PC-9 (cell line): ENCODE measurements at regions not wholly inside any gene's neighbourhood (a gene's known extent, or its start where the extent isn't known, plus 50 kb on each side); places are given as distances from the start of the nearest gene placed in this dataset.
"Not testable (repeated sequence)": the region's sequence is repeated elsewhere in the genome, so short reads cannot be mapped to it uniquely, and the experiment has no call there.

ENCODE experiments used
- BruUV-seq: library from RNA; stranded (reverse); fragments of 400-500 nt; replicated peaks from 2 replicates; lab custom pipeline; 2021; lab: Mats Ljungman, UMichigan
- CTCF ChIA-PET: fragments of 300-600 bp; sonication (Branson Sonifier 250); formaldehyde crosslinking; loops from one replicate; lab custom pipeline; 2022; ENCODE audit warnings: antibody characterized with exemption; lab: Charles Lee
- POLR2A ChIA-PET: fragments of 300-600 bp; sonication (Branson Sonifier 250); formaldehyde crosslinking; loops from one replicate; lab custom pipeline; 2022; ENCODE audit warnings: antibody characterized with exemption; ENCODE audit not compliant: unreplicated experiment; lab: Charles Lee
- DNase-seq, 2 experiments: peaks; one replicate each; pipeline versions ENCODE4 v3.0.0 to v3.0.0-alpha.2; 2015 to 2022; ENCODE audit warnings: mixed read lengths in 1 of 2
- H2AFZ ChIP-seq: fragments of 200-600 bp; sonication (generic); 2 replicates; pipeline ENCODE4 v1.8.1; 2017; ENCODE audit warnings: antibody characterized with exemption
- H3F3A ChIP-seq: fragments of 200-600 bp; sonication (generic); 2 replicates; pipeline ENCODE4 v1.8.1; 2017; ENCODE audit warnings: antibody characterized with exemption, mild to moderate bottlenecking, low read depth; ENCODE audit not compliant: insufficient read depth
- H3K27ac ChIP-seq: fragments of 200-600 bp; sonication (generic); 2 replicates; pipeline ENCODE4 v1.6.1; 2016; ENCODE audit warnings: mixed run types
- H3K27me3 ChIP-seq: fragments of 200-600 bp; sonication (generic); 2 replicates; pipeline ENCODE4 v1.6.1; 2016; ENCODE audit warnings: low read depth, mixed run types; ENCODE audit not compliant: insufficient read depth
- H3K36me3 ChIP-seq: fragments of 200-600 bp; sonication (generic); 2 replicates; pipeline ENCODE4 v1.6.1; 2016; ENCODE audit warnings: low read depth, mixed run types
- H3K4me1 ChIP-seq: fragments of 200-600 bp; sonication (generic); replicated peaks from 2 replicates; pipeline ENCODE4 v1.6.1; 2016; ENCODE audit warnings: mixed run types; ENCODE audit not compliant: insufficient read depth
- H3K4me2 ChIP-seq: fragments of 200-600 bp; sonication (generic); 2 replicates; pipeline ENCODE4 v1.6.1; 2017; ENCODE audit warnings: mixed run types
- H3K4me3 ChIP-seq: fragments of 200-600 bp; sonication (generic); 2 replicates; pipeline ENCODE4 v1.6.1; 2016; ENCODE audit warnings: mixed run types
- H3K79me2 ChIP-seq: fragments of 200-600 bp; sonication (generic); 2 replicates; pipeline ENCODE4 v1.6.1; 2017; ENCODE audit warnings: low read depth, mixed run types
- H3K9me2 ChIP-seq: fragments of 200-600 bp; sonication (generic); 2 replicates; pipeline ENCODE4 v1.8.1; 2017; ENCODE audit warnings: mild to moderate bottlenecking; ENCODE audit not compliant: insufficient read depth
- H3K9me3 ChIP-seq: fragments of 200-600 bp; sonication (generic); 2 replicates; pipeline ENCODE4 v1.8.1; 2016; ENCODE audit warnings: low read depth; ENCODE audit not compliant: insufficient read depth
- H4K20me1 ChIP-seq: fragments of 200-600 bp; sonication (generic); 2 replicates; pipeline ENCODE4 v1.8.1; 2017; ENCODE audit not compliant: insufficient read depth
- intact Hi-C: fragments of 100-400 bp; cut with micrococcal nuclease; formaldehyde crosslinking; loops from one replicate; pipeline ENCODE4 v1.10.0; 2022; ENCODE audit not compliant: unreplicated experiment
- TF ChIP-seq, protein P1 (sequence below): fragments of 200-600 bp; sonication (generic); conservative IDR thresholded peaks from 2 replicates; pipeline ENCODE4 v1.6.1; 2017; ENCODE audit warnings: mixed run types, antibody characterized with exemption, mild to moderate bottlenecking, moderate library complexity

DNA sequence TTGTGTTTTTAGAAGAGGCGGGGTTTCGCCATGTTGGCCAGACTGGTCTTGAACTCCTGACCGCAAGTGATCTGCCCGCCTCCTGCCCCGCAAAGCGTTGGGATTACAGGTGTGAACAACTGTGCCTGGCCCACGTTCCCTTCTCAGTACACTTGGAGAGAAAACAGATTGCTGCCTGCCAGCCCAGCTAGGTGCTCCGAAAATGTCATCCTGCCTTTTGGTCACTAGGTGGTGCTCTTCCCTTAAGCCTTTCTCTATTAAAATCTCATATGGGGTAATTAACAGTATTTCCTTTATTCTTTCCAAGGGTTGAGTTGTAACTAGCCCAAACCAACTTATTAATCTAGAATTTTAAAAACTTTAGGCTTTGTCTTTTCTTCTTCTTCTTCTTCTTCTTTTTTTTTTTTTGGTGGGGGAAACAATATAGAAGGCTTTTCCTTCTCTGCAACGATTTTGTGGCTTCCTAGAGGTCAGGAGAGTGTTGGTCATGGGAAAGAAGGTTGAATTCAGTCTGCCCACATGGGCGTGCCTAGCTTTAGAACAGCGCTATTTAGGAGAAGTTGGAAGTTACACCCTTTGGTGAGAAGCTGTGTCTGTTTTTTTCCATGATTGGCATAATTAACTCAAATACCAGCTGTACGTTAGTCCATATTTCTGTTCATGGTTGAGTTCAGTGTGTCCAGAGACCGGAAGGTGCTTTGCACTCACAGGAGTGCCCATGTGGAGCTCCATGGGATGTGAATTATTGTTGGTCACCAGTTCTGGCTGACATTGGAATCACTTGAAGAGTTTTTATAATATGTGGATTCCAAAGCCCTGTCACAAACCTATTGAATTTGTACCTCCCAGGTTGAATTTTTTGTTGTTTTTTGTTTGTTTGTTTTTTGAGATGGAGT, 110.1 kb downstream of the LAT start:
- H2AFZ ChIP-seq, H3F3A ChIP-seq, H4K20me1 ChIP-seq, H3K4me1 ChIP-seq, H3K27ac ChIP-seq, POLR2A ChIA-PET, intact Hi-C loops, H3K27me3 ChIP-seq, H3K9me3 ChIP-seq, H3K4me3 ChIP-seq, BruUV-seq, H3K36me3 ChIP-seq, H3K79me2 ChIP-seq, DNase-seq, CTCF ChIA-PET, H3K4me2 ChIP-seq, H3K9me2 ChIP-seq: not testable (repeated sequence)
- TF ChIP-seq, protein P1, sequence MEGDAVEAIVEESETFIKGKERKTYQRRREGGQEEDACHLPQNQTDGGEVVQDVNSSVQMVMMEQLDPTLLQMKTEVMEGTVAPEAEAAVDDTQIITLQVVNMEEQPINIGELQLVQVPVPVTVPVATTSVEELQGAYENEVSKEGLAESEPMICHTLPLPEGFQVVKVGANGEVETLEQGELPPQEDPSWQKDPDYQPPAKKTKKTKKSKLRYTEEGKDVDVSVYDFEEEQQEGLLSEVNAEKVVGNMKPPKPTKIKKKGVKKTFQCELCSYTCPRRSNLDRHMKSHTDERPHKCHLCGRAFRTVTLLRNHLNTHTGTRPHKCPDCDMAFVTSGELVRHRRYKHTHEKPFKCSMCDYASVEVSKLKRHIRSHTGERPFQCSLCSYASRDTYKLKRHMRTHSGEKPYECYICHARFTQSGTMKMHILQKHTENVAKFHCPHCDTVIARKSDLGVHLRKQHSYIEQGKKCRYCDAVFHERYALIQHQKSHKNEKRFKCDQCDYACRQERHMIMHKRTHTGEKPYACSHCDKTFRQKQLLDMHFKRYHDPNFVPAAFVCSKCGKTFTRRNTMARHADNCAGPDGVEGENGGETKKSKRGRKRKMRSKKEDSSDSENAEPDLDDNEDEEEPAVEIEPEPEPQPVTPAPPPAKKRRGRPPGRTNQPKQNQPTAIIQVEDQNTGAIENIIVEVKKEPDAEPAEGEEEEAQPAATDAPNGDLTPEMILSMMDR: peak; percentile 54

DNA sequence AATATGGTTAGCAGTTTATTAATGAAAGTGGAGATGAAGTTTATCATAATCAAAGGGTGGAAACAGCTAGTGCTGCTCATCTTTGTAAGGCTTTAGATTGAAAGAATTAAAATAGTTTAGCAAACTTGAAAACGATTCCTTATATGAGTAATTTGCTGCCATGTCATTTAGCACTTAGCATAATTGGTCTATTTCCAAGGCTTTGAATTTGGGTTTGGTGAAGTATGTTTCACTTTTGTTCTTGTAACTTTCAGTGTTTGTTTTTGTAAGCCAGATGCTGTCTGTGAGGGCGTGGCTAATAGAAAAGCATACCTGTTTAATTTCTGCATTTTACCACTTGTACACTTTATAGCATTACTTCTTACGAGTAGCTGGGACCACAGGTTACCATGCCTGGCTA, 109.5 kb downstream of the LAT start:
- H3K4me1 ChIP-seq, H3K4me3 ChIP-seq, BruUV-seq, POLR2A ChIA-PET, intact Hi-C loops, H3K36me3 ChIP-seq, H3K79me2 ChIP-seq, H3K27ac ChIP-seq, H3K27me3 ChIP-seq, H3K9me2 ChIP-seq, H3K4me2 ChIP-seq, DNase-seq, H3F3A ChIP-seq, H2AFZ ChIP-seq, CTCF ChIA-PET, H3K9me3 ChIP-seq, H4K20me1 ChIP-seq: not testable (repeated sequence)

DNA sequence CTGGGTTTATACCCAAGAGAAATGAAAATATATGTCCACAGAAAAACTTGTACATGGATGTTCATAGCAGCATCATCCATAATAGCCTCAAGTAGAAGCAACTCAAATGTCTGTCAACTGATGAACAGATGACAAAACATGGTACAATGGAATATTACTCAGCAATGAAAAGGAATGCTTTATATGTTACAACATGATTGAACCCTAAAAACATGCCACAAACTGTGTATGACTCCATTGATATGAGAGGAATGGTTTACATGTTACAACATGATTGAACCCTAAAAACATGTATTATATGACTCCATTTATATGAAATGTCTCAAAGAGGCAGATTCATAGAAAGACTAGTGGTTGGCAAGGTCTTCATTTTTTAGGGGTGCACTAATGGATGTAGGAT, 104.8 kb downstream of the LAT start:
- H3K36me3 ChIP-seq, H3K4me1 ChIP-seq, H3K9me3 ChIP-seq, BruUV-seq, DNase-seq, H3K4me3 ChIP-seq, H3K4me2 ChIP-seq, H3K9me2 ChIP-seq, H3K27me3 ChIP-seq, H3K79me2 ChIP-seq, CTCF ChIA-PET, intact Hi-C loops, POLR2A ChIA-PET, H2AFZ ChIP-seq, H4K20me1 ChIP-seq, H3K27ac ChIP-seq, H3F3A ChIP-seq: not testable (repeated sequence)

DNA sequence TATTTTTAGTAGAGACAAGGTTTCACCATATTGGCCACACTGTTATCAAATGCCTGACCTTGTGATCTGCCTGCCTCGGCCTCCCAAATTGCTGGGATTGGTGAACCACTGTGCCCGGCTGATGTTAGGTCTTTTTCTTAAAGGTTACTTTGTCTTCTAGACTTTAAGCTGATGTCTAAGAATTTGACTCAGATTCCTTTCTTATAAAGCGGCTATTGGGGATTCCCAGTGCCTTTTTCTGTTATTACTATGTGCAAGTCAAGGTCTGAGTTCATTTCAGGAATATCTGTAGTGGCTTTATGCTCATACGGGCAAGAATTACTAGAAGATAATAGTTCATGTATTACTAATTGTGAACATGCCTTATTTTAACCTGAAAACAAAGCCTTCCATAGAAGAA, 102.8 kb downstream of the LAT start:
- H3K9me3 ChIP-seq, H3F3A ChIP-seq, intact Hi-C loops, H3K36me3 ChIP-seq, BruUV-seq, H3K4me3 ChIP-seq, CTCF ChIA-PET, H3K4me2 ChIP-seq, DNase-seq, H4K20me1 ChIP-seq, POLR2A ChIA-PET, H3K27ac ChIP-seq, H3K79me2 ChIP-seq, H2AFZ ChIP-seq, H3K9me2 ChIP-seq, H3K4me1 ChIP-seq: not testable (repeated sequence)
- peaks cover 15% of the 10 kb centered on the region for H3K27me3 ChIP-seq
